ENCODE measurements at regions not wholly inside any gene's neighbourhood (a gene's known extent, or its start where the extent isn't known, plus 50 kb on each side); places are given as distances from the start of the nearest gene placed in this dataset.
A peak's percentile ranks its signal among the peaks of the same experiment; 100 is the strongest.

- peak; percentile 43 for TF ChIP-seq CTCF (IDR thresholded peaks at IDR 0.05; ENCODE audit: low read length)
- no peak for TF ChIP-seq EZH2 (optimal IDR thresholded peaks at IDR 0.05; ENCODE audit: low read depth, low read length)
Measured at GRCh38 chr7:21256310-21256877, 171.5 kb upstream of the SP4 start.

All from MM.1S (cell line).